ENCODE measurements at regions not wholly inside any gene's neighbourhood (a gene's known extent, or its start where the extent isn't known, plus 50 kb on each side); places are given as distances from the start of the nearest gene placed in this dataset.

DNA sequence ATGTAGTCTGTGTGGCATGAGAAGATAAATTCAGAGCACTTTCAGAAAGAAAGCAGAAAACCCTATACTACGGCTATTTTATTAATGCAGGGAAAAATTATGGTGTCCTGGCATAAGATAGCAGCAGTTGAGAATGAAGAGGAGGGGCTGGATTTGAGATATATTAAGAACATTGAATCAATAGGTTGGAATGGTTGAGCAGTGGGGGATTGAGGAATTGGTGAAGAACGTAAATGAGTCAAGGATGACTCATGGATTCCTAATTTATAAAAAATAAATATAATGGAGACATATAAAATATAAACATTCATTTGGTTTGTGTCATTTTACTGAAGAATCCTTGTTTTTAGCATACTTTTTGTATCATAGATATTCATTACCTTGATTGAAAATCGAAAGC lies 234.3 kb upstream of the ADAMTS5 start:
- Histone ChIP-seq H3K36me3 (ENCODE audit: insufficient read depth, low read length, poor library complexity, severe bottlenecking) (no peaks in the 10 kb centered on the region), H3K4me1 (ENCODE audit: insufficient read depth, low read length, poor library complexity, severe bottlenecking) (no peaks in the 10 kb centered on the region), H3K4me3 (ENCODE audit: low read depth, low read length, poor library complexity, severe bottlenecking) (no peak overlapping the region), H3K27ac (ENCODE audit: low read depth, low read length, poor library complexity, severe bottlenecking) (no peak overlapping the region), H3K27me3 (replicated peaks; ENCODE audit: insufficient read depth, low read depth, low read length, poor library complexity) (no peaks in the 10 kb centered on the region), H3K9me3 (ENCODE audit: low read depth, low read length, poor library complexity, severe bottlenecking) (peaks cover 9% of the 10 kb centered on the region)
- ChIA-PET CTCF (no interaction called here), POLR2A (ENCODE audit: low non-redundant PET) (no interaction called here)
- no TSS peak for BruUV-seq (replicated peaks)
- no peak for DNase-seq (ENCODE audit: low spot score)
- intact Hi-C loops (cut with micrococcal nuclease; ENCODE audit: unreplicated experiment): no loop called here
- TF ChIP-seq, protein P1, sequence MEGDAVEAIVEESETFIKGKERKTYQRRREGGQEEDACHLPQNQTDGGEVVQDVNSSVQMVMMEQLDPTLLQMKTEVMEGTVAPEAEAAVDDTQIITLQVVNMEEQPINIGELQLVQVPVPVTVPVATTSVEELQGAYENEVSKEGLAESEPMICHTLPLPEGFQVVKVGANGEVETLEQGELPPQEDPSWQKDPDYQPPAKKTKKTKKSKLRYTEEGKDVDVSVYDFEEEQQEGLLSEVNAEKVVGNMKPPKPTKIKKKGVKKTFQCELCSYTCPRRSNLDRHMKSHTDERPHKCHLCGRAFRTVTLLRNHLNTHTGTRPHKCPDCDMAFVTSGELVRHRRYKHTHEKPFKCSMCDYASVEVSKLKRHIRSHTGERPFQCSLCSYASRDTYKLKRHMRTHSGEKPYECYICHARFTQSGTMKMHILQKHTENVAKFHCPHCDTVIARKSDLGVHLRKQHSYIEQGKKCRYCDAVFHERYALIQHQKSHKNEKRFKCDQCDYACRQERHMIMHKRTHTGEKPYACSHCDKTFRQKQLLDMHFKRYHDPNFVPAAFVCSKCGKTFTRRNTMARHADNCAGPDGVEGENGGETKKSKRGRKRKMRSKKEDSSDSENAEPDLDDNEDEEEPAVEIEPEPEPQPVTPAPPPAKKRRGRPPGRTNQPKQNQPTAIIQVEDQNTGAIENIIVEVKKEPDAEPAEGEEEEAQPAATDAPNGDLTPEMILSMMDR (conservative IDR thresholded peaks at IDR 0.05; ENCODE audit: low read depth, low read length): no peak
- no peak for TF ChIP-seq EZH2 (IDR thresholded peaks at IDR 0.05; ENCODE audit: borderline replicate concordance, low read depth, low read length, poor library complexity, severe bottlenecking)

DNA sequence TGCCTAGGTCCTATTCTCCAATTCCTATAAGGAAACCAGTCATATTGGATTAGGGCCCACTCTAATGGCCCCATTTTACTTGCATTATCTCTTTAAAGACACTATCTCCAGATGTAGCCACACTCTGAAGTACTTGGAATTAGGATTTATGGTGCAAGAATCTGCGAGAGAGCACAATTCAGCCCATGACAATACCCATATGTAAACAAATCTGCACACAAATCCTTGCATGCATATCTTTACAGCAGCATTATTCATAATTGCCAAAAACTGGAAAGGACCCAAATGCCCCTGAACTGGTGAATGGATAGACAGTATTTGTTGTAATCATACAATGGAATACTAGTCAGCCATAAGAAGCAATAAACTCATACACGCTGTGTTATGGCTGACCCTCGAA lies 229.8 kb upstream of the ADAMTS5 start:
- Histone ChIP-seq H3K4me1 (ENCODE audit: insufficient read depth, low read length, poor library complexity, severe bottlenecking) (no peaks in the 10 kb centered on the region), H3K4me3 (ENCODE audit: low read depth, low read length, poor library complexity, severe bottlenecking) (no peak overlapping the region), H3K36me3 (ENCODE audit: insufficient read depth, low read length, poor library complexity, severe bottlenecking) (no peaks in the 10 kb centered on the region), H3K9me3 (ENCODE audit: low read depth, low read length, poor library complexity, severe bottlenecking) (peaks cover 9% of the 10 kb centered on the region), H3K27ac (ENCODE audit: low read depth, low read length, poor library complexity, severe bottlenecking) (no peak overlapping the region), H3K27me3 (replicated peaks; ENCODE audit: insufficient read depth, low read depth, low read length, poor library complexity) (no peaks in the 10 kb centered on the region)
- no TSS peak for BruUV-seq (replicated peaks)
- intact Hi-C loops (cut with micrococcal nuclease; ENCODE audit: unreplicated experiment): no loop called here
- TF ChIP-seq, protein P1 (conservative IDR thresholded peaks at IDR 0.05; ENCODE audit: low read depth, low read length): no peak
- no peak for TF ChIP-seq EZH2 (IDR thresholded peaks at IDR 0.05; ENCODE audit: borderline replicate concordance, low read depth, low read length, poor library complexity, severe bottlenecking)
- POLR2A ChIA-PET (ENCODE audit: low non-redundant PET): no interaction called here
- CTCF ChIA-PET: no interaction called here
- DNase-seq (ENCODE audit: low spot score): no peak

DNA sequence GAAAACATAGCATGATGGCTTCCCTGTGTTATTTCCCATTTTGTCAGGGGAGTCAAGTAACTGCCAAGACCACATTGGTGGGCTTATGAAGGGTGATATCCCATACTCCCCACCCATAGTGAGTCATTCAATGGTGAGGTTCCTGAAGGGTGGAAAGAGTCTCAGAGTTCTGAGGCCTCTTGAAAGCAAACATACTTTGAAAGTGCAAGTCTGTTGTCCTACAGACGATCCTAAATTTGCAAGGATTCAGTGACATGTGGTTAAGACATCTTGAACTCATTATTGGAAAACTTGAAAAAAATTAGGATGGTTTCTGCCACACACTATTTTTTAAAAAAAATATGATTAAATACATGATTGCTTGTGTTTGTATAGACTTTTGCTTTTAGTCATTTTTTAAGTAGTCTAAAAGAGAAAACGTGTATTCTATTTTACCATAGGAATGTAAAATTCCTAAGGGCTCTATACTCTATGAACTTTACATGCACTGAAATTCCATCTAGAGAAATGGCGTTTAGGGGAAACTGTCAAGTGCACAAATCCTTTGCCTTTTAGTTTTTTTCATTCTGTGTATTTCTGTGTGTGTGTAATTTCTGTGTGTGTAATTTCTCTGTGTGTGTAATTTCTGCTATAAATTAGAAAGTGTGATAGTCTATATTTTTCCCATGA lies 225.5 kb upstream of the ADAMTS5 start:
- TF ChIP-seq EZH2 (IDR thresholded peaks at IDR 0.05; ENCODE audit: borderline replicate concordance, low read depth, low read length, poor library complexity, severe bottlenecking): no peak
- TF ChIP-seq, protein P1 (conservative IDR thresholded peaks at IDR 0.05; ENCODE audit: low read depth, low read length): no peak
- ChIA-PET POLR2A (ENCODE audit: low non-redundant PET) (no interaction called here), CTCF (no interaction called here)
- no peaks in the 10 kb centered on the region for H3K27me3 ChIP-seq (replicated peaks; ENCODE audit: insufficient read depth, low read depth, low read length, poor library complexity)
- no peaks in the 10 kb centered on the region for H3K36me3 ChIP-seq (ENCODE audit: insufficient read depth, low read length, poor library complexity, severe bottlenecking)
- no peak overlapping the region for H3K27ac ChIP-seq (ENCODE audit: low read depth, low read length, poor library complexity, severe bottlenecking)
- no TSS peak for BruUV-seq (replicated peaks)
- H3K4me1 ChIP-seq (ENCODE audit: insufficient read depth, low read length, poor library complexity, severe bottlenecking): no peaks in the 10 kb centered on the region
- intact Hi-C loops (cut with micrococcal nuclease; ENCODE audit: unreplicated experiment): no loop called here
- H3K4me3 ChIP-seq (ENCODE audit: low read depth, low read length, poor library complexity, severe bottlenecking): no peak overlapping the region
- DNase-seq (ENCODE audit: low spot score): no peak
- H3K9me3 ChIP-seq (ENCODE audit: low read depth, low read length, poor library complexity, severe bottlenecking): peaks cover 3% of the 10 kb centered on the region

Data from A673 (cell line).